Esophagus squamous epithelium (tissue), 5 donors: ENCODE measurements at regions not wholly inside any gene's neighbourhood (a gene's known extent, or its start where the extent isn't known, plus 50 kb on each side); places are given as distances from the start of the nearest gene placed in this dataset.
A peak's percentile ranks its signal among the peaks of the same experiment; 100 is the strongest.

Experiments
- DNase-seq: peaks from one replicate; lab custom pipeline; 2025; lab: John Stamatoyannopoulos, UW
- H3K27ac ChIP-seq, 4 donors: fragments of 200-600 bp; sonication (generic); one replicate each; pipeline ENCODE4 v1.5.1; 2016 to 2019; ENCODE audit warnings: mild to moderate bottlenecking in 1 of 4
- H3K27me3 ChIP-seq, 4 donors: fragments of 200-600 bp; sonication (generic); 1 replicate in 3 of 4; 2 replicates in 1 of 4; pipeline versions ENCODE4 v1.5.1 to v1.6.0; 2017 to 2021; ENCODE audit warnings: antibody characterized with exemption in 1 of 4
- H3K36me3 ChIP-seq, 3 donors: fragments of 200-600 bp; sonication (generic); one replicate each; pipeline ENCODE4 v1.5.1; 2016 to 2019
- H3K4me1 ChIP-seq, 3 donors: fragments of 200-600 bp; sonication (generic); one replicate each; pipeline ENCODE4 v1.5.1; 2017 to 2019
- H3K4me3 ChIP-seq, 4 donors: fragments of 200-600 bp; sonication (generic); 1 replicate in 3 of 4; 2 replicates in 1 of 4; pipeline ENCODE4 v1.5.1; 2016 to 2019; ENCODE audit warnings: mild to moderate bottlenecking in 2 of 4, moderate library complexity in 1 of 4
- H3K9me3 ChIP-seq, 3 donors: fragments of 200-600 bp; sonication (generic); one replicate each; pipeline ENCODE4 v1.5.1; 2016 to 2019
- POLR2A ChIP-seq, 4 donors: fragments of 450-650 bp; IDR thresholded peaks; one replicate each; pipeline ENCODE4 v1.6.1; 2017; ENCODE audit warnings: antibody characterized with exemption in 4 of 4, mild to moderate bottlenecking in 4 of 4, moderate library complexity in 3 of 4
- WGBS, 2 donors: methylation state at CpG; one replicate each; pipeline ENCODE4 v1.1.5; 2018; 5-methylcytosine and 5-hydroxymethylcytosine counted together
- intact Hi-C: fragments of 100-400 bp; cut with DNase I; formaldehyde crosslinking; loops from one replicate; pipeline ENCODE4 v1.15.0; 2022
- TF ChIP-seq, protein P1 (sequence below), 6 experiments: fragments of 450-650 bp in 4 of 6; fragments of 200-600 bp in 2 of 6; sonication (generic) in 2 of 6; IDR thresholded peaks; one replicate each; pipeline ENCODE4 v1.5.1; 2016 to 2019; ENCODE audit warnings: antibody characterized with exemption in 6 of 6, mild to moderate bottlenecking in 4 of 6, moderate library complexity in 4 of 6
- donor health status: DM: yes; HTN: yes; CAD: no.

DNA sequence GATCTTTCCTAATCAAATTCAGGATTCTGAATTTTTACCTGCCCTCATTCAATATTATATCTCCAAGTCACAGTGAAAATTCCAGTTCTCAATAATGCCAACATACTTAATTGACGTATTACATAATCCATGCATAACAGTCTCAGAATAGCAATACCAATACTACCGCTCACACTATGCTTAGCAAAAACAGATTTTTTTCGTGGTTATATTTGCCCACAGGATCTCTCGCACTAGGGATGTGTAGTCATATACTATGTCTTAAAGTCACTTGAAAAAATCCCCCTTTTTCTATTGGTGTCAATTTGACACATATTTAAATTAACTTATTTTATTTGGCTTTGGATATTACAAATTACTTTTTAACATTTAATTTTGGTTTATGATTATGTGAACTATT lies 323.1 kb upstream of the SLC35B3 start:
- Histone ChIP-seq H3K27me3 (no peaks in the 10 kb centered on the region), H3K4me3 (no peak overlapping the region), H3K27ac (no peak overlapping the region), H3K9me3 (no peaks in the 10 kb centered on the region), H3K4me1 (no peaks in the 10 kb centered on the region), H3K36me3 (no peaks in the 10 kb centered on the region)
- intact Hi-C loops, result no loop called here
- no peak for DNase-seq
- TF ChIP-seq POLR2A (IDR thresholded peaks at IDR 0.05), result no peak
- TF ChIP-seq, protein P1, sequence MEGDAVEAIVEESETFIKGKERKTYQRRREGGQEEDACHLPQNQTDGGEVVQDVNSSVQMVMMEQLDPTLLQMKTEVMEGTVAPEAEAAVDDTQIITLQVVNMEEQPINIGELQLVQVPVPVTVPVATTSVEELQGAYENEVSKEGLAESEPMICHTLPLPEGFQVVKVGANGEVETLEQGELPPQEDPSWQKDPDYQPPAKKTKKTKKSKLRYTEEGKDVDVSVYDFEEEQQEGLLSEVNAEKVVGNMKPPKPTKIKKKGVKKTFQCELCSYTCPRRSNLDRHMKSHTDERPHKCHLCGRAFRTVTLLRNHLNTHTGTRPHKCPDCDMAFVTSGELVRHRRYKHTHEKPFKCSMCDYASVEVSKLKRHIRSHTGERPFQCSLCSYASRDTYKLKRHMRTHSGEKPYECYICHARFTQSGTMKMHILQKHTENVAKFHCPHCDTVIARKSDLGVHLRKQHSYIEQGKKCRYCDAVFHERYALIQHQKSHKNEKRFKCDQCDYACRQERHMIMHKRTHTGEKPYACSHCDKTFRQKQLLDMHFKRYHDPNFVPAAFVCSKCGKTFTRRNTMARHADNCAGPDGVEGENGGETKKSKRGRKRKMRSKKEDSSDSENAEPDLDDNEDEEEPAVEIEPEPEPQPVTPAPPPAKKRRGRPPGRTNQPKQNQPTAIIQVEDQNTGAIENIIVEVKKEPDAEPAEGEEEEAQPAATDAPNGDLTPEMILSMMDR (IDR thresholded peaks at IDR 0.05), result no peak
- WGBS, 2 donors, result 69 to 71% methylated on average over 4 of the region's 4 CpGs

DNA sequence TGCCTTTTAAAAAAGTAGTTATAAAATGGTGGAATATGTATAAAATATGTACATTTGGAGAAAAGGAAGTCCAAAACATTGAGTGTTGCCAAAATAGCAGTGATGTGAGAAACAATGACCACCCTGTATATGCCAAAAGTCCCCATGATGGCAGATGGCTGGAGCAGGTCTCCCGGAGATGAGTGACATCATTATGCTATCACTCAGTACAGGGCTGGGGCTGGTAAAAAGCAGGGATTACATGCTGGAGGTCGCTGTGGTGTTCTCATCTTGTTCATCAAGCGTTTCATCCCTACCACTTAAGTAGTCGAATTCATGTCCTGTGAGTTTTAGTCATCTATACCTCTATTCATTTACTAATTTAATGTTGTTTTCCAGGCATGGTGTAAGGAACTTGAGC lies 315.3 kb upstream of the SLC35B3 start:
- no peak overlapping the region for H3K4me3 ChIP-seq
- no peaks in the 10 kb centered on the region for H3K27me3 ChIP-seq
- TF ChIP-seq, protein P1 (IDR thresholded peaks at IDR 0.05), result no peak
- no peak for TF ChIP-seq POLR2A (IDR thresholded peaks at IDR 0.05)
- intact Hi-C loops, result no loop called here
- no peak for DNase-seq
- H3K36me3 ChIP-seq, result no peaks in the 10 kb centered on the region
- no peaks in the 10 kb centered on the region for H3K4me1 ChIP-seq
- WGBS, 2 donors, result 84 to 85% methylated on average over 4 of the region's 4 CpGs
- no peak overlapping the region for H3K27ac ChIP-seq
- no peaks in the 10 kb centered on the region for H3K9me3 ChIP-seq

DNA sequence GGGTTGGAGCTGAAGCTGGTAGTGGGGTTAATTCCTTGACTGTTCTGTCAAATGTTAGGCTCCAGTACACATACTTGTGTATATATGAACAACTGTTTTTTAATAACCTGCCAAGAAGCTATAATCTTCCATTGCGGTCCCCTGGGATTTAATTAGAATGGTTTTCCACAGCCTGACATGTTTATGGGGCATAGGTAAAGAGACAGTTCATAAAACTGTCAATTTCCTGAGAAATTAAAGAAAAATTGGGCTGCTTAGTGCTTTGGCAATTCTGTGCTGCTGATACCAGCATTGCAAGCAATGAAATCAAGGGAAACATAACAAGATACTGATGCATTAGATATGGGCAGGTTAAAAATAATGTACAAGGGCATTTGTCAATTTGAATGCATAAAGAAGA lies 314.1 kb upstream of the SLC35B3 start:
- no peak overlapping the region for H3K4me3 ChIP-seq
- DNase-seq, result no peak
- no peaks in the 10 kb centered on the region for H3K9me3 ChIP-seq
- no peak for TF ChIP-seq POLR2A (IDR thresholded peaks at IDR 0.05)
- TF ChIP-seq, protein P1 (IDR thresholded peaks at IDR 0.05), result no peak
- intact Hi-C loops, result no loop called here
- no peaks in the 10 kb centered on the region for H3K36me3 ChIP-seq
- H3K27me3 ChIP-seq, result no peaks in the 10 kb centered on the region
- no peak overlapping the region for H3K27ac ChIP-seq
- H3K4me1 ChIP-seq, result no peaks in the 10 kb centered on the region
- 56 to 69% methylated on average over 1 of the region's 1 CpG for WGBS, 2 donors

DNA sequence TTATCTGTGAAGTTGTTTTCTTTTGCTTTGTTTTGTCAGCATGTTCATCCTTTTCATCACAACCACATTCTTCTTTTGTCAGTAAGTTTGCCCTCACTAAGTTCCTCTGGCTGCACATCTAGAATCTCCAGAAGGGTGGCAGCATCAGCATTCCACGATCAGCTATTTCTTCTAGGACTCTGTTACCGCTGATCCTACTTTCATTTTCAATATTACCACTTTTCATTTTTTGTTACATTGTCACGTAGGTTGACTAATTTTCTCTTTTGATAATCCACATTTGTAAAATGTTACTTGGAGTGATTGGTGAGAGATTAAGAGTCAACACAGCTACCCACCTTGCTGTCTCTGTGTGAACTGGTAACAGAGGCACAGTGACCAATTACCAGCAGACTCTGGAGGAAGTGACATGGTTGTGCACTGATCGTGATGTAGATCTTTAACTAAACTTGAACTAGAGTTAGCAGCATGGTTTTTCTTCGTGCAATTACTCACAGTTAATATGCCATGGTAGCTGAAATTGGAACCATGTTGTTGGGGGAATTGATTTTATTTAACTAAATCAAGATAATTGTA lies 307.9 kb upstream of the SLC35B3 start:
- no peak for DNase-seq
- TF ChIP-seq, protein P1 (IDR thresholded peaks at IDR 0.05), result peak in 2 of 6 experiments; percentile 24 to 28
- no peak for TF ChIP-seq POLR2A (IDR thresholded peaks at IDR 0.05)
- intact Hi-C loops, result no loop called here
- H3K27ac ChIP-seq, result no peak overlapping the region
- H3K4me3 ChIP-seq, result peak overlapping the region in 3 of 4 donors; percentile 19 to 59 (median 24)
- H3K9me3 ChIP-seq, result no peaks in the 10 kb centered on the region
- no peaks in the 10 kb centered on the region for H3K36me3 ChIP-seq
- H3K4me1 ChIP-seq, result no peaks in the 10 kb centered on the region
- no peaks in the 10 kb centered on the region for H3K27me3 ChIP-seq
- 34 to 37% methylated on average over 5 of the region's 5 CpGs for WGBS, 2 donors

DNA sequence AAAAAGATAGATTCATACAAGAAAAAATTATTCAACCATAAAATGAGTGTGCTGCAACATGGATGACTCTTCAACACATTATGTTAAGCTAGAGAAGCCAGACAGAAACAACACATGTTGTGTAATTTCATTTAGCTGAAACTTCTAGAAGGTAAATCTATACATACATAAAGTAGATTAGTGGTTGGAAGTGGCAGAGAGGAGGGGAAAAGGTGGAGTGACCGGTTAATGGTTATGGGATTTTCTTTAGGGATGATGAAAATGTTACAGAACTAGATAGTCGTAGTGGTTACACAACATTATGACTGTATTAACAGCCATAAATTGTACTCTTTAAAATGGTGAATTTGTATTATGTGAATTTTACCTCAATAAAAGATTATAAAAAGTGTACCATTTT lies 304.1 kb upstream of the SLC35B3 start:
- no peaks in the 10 kb centered on the region for H3K9me3 ChIP-seq
- intact Hi-C loops, result no loop called here
- H3K4me3 ChIP-seq, result no peak overlapping the region
- DNase-seq, result no peak
- WGBS, 2 donors, result 71 to 83% methylated on average over 2 of the region's 2 CpGs
- H3K27ac ChIP-seq, result no peak overlapping the region
- H3K36me3 ChIP-seq, result no peaks in the 10 kb centered on the region
- TF ChIP-seq, protein P1 (IDR thresholded peaks at IDR 0.05), result no peak
- no peak for TF ChIP-seq POLR2A (IDR thresholded peaks at IDR 0.05)
- H3K27me3 ChIP-seq, result no peaks in the 10 kb centered on the region
- H3K4me1 ChIP-seq, result no peaks in the 10 kb centered on the region
